ENCODE measurements at regions not wholly inside any gene's neighbourhood (a gene's known extent, or its start where the extent isn't known, plus 50 kb on each side); places are given as distances from the start of the nearest gene placed in this dataset.

- no peak overlapping the region for H3K27ac ChIP-seq
- intact Hi-C loops (cut with DNase I; ENCODE audit: low total_unique reads), result no loop called here
- no peak overlapping the region for H3K4me3 ChIP-seq
- H3K4me1 ChIP-seq, result no peaks in the 10 kb centered on the region
- no peaks in the 10 kb centered on the region for H3K36me3 ChIP-seq
- no peaks in the 10 kb centered on the region for H3K9me3 ChIP-seq
- TF ChIP-seq POLR2A (IDR thresholded peaks at IDR 0.05), result no peak
- TF ChIP-seq CTCF (IDR thresholded peaks at IDR 0.05), result no peak
- DNase-seq, result no peak
- H3K27me3 ChIP-seq, result no peaks in the 10 kb centered on the region
Observed at GRCh38 chr2:15844211-15844801, 96.0 kb upstream of the MYCN start.

GRCh38 chr2:15845294-15845693 lies 95.1 kb upstream of the MYCN start:
- no peak overlapping the region for H3K27ac ChIP-seq
- H3K27me3 ChIP-seq, result no peaks in the 10 kb centered on the region
- intact Hi-C loops (cut with DNase I; ENCODE audit: low total_unique reads), result no loop called here
- no peaks in the 10 kb centered on the region for H3K36me3 ChIP-seq
- DNase-seq, result no peak
- no peak overlapping the region for H3K4me3 ChIP-seq
- no peaks in the 10 kb centered on the region for H3K9me3 ChIP-seq
- H3K4me1 ChIP-seq, result no peaks in the 10 kb centered on the region
- TF ChIP-seq POLR2A (IDR thresholded peaks at IDR 0.05) (no peak), CTCF (IDR thresholded peaks at IDR 0.05) (no peak)

- Histone ChIP-seq H3K4me3 (no peak overlapping the region), H3K4me1 (no peaks in the 10 kb centered on the region), H3K36me3 (no peaks in the 10 kb centered on the region), H3K27ac (no peak overlapping the region), H3K27me3 (no peaks in the 10 kb centered on the region), H3K9me3 (no peaks in the 10 kb centered on the region)
- intact Hi-C loops (cut with DNase I; ENCODE audit: low total_unique reads), result no loop called here
- TF ChIP-seq POLR2A (IDR thresholded peaks at IDR 0.05), result no peak
- no peak for TF ChIP-seq CTCF (IDR thresholded peaks at IDR 0.05)
- no peak for DNase-seq
Observed at GRCh38 chr2:15845737-15846405, 94.5 kb upstream of the MYCN start.

GRCh38 chr2:15846626-15847025 lies 93.7 kb upstream of the MYCN start:
- intact Hi-C loops (cut with DNase I; ENCODE audit: low total_unique reads), result no loop called here

More at GRCh38 chr2:15846626-15847025, 93.7 kb upstream of the MYCN start:
- no peak for DNase-seq
- no peaks in the 10 kb centered on the region for H3K27me3 ChIP-seq
- H3K4me3 ChIP-seq, result no peak overlapping the region
- H3K27ac ChIP-seq, result no peak overlapping the region
- no peaks in the 10 kb centered on the region for H3K36me3 ChIP-seq
- no peaks in the 10 kb centered on the region for H3K4me1 ChIP-seq
- H3K9me3 ChIP-seq, result no peaks in the 10 kb centered on the region
- no peak for TF ChIP-seq POLR2A (IDR thresholded peaks at IDR 0.05)
- no peak for TF ChIP-seq CTCF (IDR thresholded peaks at IDR 0.05)

Measured in uterus (tissue), 3 donors.